HG02852 (cell line): ENCODE measurements at regions not wholly inside any gene's neighbourhood (a gene's known extent, or its start where the extent isn't known, plus 50 kb on each side); places are given as distances from the start of the nearest gene placed in this dataset.
A peak's percentile ranks its signal among the peaks of the same experiment; 100 is the strongest.
"Not testable (repeated sequence)": the region's sequence is repeated elsewhere in the genome, so short reads cannot be mapped to it uniquely, and the experiment has no call there.

Experiments
- ATAC-seq: cut with Tn5 transposase; IDR thresholded peaks from one replicate; pipeline ENCODE4 v1.9.1; 2021; ENCODE audit warnings: mild to moderate bottlenecking, moderate library complexity; ENCODE audit not compliant: unreplicated experiment

- no peak for ATAC-seq
Measured at GRCh38 chr3:137111497-137111896, 153.7 kb downstream of the IL20RB start.

GRCh38 chr3:137116619-137117018 lies 158.8 kb downstream of the IL20RB start:
- ATAC-seq, result no peak

- ATAC-seq, result no peak
Measured at GRCh38 chr3:137121704-137122314, 164.0 kb downstream of the IL20RB start.

GRCh38 chr3:137131081-137131480 lies 173.3 kb downstream of the IL20RB start:
- no peak for ATAC-seq

GRCh38 chr3:137134431-137134830 lies 176.6 kb downstream of the IL20RB start:
- ATAC-seq, result no peak

GRCh38 chr3:137148406-137148805 lies 190.6 kb downstream of the IL20RB start:
- ATAC-seq, result no peak

- no peak for ATAC-seq
Measured at GRCh38 chr3:137148917-137149316, 191.1 kb downstream of the IL20RB start.

GRCh38 chr3:137150825-137151224 lies 193.0 kb downstream of the IL20RB start:
- no peak for ATAC-seq

- ATAC-seq, result not testable (repeated sequence)
Measured at GRCh38 chr3:137153046-137153445, 195.3 kb downstream of the IL20RB start.

- ATAC-seq, result no peak
Measured at GRCh38 chr3:137163241-137163871, 205.6 kb downstream of the IL20RB start.

GRCh38 chr3:137163958-137164357 lies 206.2 kb downstream of the IL20RB start:
- no peak for ATAC-seq

GRCh38 chr3:137165117-137165806 lies 207.5 kb downstream of the IL20RB start:
- no peak for ATAC-seq

GRCh38 chr3:137171834-137172603 lies 214.2 kb downstream of the IL20RB start:
- ATAC-seq, result peak; percentile 60

GRCh38 chr3:137172728-137173127 lies 214.9 kb downstream of the IL20RB start:
- ATAC-seq, result no peak

GRCh38 chr3:137174514-137174913 lies 216.7 kb downstream of the IL20RB start:
- ATAC-seq, result no peak

GRCh38 chr3:137180220-137180619 lies 222.4 kb downstream of the IL20RB start:
- ATAC-seq, result no peak

- no peak for ATAC-seq
Measured at GRCh38 chr3:137191133-137191923, 233.5 kb downstream of the IL20RB start.

GRCh38 chr3:137191951-137192350 lies 234.2 kb downstream of the IL20RB start:
- ATAC-seq, result no peak

GRCh38 chr3:137194301-137194700 lies 236.5 kb downstream of the IL20RB start:
- ATAC-seq, result no peak

- ATAC-seq, result not testable (repeated sequence)
Measured at GRCh38 chr3:137198374-137198773, 240.6 kb downstream of the IL20RB start.

GRCh38 chr3:137199678-137200077 lies 241.9 kb downstream of the IL20RB start:
- no peak for ATAC-seq
